Lung (tissue), 11 donors: ENCODE measurements at regions not wholly inside any gene's neighbourhood (a gene's known extent, or its start where the extent isn't known, plus 50 kb on each side); places are given as distances from the start of the nearest gene placed in this dataset.
"Not testable (repeated sequence)": the region's sequence is repeated elsewhere in the genome, so short reads cannot be mapped to it uniquely, and the experiment has no call there.

Experiments used
- ATAC-seq: fragments of 200-7000 bp; cut with Tn5 transposase; one replicate; pipeline ENCODE4 v1.9.1; 2020; ENCODE audit warnings: moderate number of reproducible peaks; ENCODE audit not compliant: insufficient read depth, low FRiP score
- DNase-seq, 3 donors: peaks; one replicate each; pipeline ENCODE4 v3.0.0-alpha.2; 2013 to 2017
- H3K27ac ChIP-seq, 2 donors: one replicate each; pipeline ENCODE4 v1.5.1; 2013; ENCODE audit warnings: mild to moderate bottlenecking in 2 of 2, moderate library complexity in 2 of 2, control low read depth in 1 of 2, inconsistent platforms in 1 of 2, low read depth in 1 of 2, low read length in 1 of 2
- H3K27me3 ChIP-seq, 3 donors: one replicate each; pipeline ENCODE4 v1.5.1; 2013; ENCODE audit warnings: low read length in 2 of 3; ENCODE audit not compliant: control insufficient read depth in 3 of 3, insufficient read depth in 3 of 3
- H3K36me3 ChIP-seq, 4 donors: one replicate each; pipeline ENCODE4 v1.5.1; 2013; ENCODE audit warnings: low read length in 4 of 4, mild to moderate bottlenecking in 1 of 4, moderate library complexity in 1 of 4; ENCODE audit not compliant: control insufficient read depth in 4 of 4, insufficient read depth in 4 of 4
- H3K4me1 ChIP-seq, 5 donors: one replicate each; pipeline ENCODE4 v1.5.1; 2013; ENCODE audit warnings: low read length in 5 of 5, mild to moderate bottlenecking in 2 of 5, moderate library complexity in 1 of 5; ENCODE audit not compliant: control insufficient read depth in 5 of 5, insufficient read depth in 5 of 5
- H3K4me3 ChIP-seq: one replicate; pipeline ENCODE4 v1.5.1; 2013; ENCODE audit warnings: mild to moderate bottlenecking, control low read depth, moderate library complexity
- H3K9ac ChIP-seq, 2 donors: one replicate each; pipeline ENCODE4 v1.5.1; 2013; ENCODE audit warnings: low read length in 2 of 2, control low read depth in 1 of 2; ENCODE audit not compliant: insufficient read depth in 1 of 2
- H3K9me3 ChIP-seq, 4 donors: one replicate each; pipeline ENCODE4 v1.5.1; 2013; ENCODE audit warnings: low read length in 3 of 4, mild to moderate bottlenecking in 1 of 4, moderate library complexity in 1 of 4; ENCODE audit not compliant: control insufficient read depth in 4 of 4, insufficient read depth in 3 of 4
- WGBS, 2 donors: extraction: QIAGEN DNeasy Blood & Tissue Kit; methylation state at CpG; one replicate each; pipeline ENCODE4 v1.1.7; 2013; 5-methylcytosine and 5-hydroxymethylcytosine counted together
- TF ChIP-seq, protein P1 (sequence below): IDR thresholded peaks from 2 replicates; pipeline ENCODE4 v1.5.1; 2012; ENCODE audit warnings: mild to moderate bottlenecking; ENCODE audit errors: control extremely low read depth, extremely low read depth
- donor health status: control.
- donor health status: control.
- donor health status: Bipolar disorder and iron deficiency.
- donor health status: healthy.
- donor health status: DM: yes; HTN: yes; CAD: no.

DNA sequence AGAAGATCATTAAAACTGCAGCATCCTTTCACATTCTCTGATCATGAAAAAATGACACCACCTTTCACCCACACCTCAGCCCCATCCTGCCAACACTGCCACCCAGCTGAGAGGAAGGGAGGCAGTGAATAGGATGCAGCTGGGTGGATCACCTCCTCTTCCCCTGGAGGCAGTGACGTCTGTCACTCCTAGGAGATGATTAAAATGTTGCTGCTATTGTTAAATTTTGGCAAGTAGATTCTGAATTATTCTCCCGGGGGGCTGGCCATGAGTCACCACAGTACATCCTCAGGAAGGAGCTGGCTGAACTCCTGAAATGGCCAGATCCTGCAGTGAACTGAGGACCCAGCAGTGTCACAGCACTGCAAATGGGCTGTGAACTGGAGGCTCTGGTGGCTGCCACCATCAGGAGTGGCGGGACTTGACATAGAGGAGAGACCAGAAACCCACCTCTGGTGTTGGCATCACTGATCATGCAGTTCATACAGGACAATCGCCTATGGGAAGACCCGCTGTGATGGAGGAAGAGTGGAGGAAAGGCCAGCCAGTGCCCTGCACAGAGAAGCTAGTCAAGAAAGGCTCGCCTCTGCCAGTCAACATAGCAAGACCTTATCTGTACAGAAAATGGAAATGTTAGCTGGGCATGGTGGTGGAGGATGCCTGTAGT, 199.1 kb downstream of the FAM43A start:
- WGBS, 2 donors, result 82 to 86% methylated on average over 6 of the region's 6 CpGs
- peak overlapping the region; percentile 9 to 50 for H3K27ac ChIP-seq
- TF ChIP-seq, protein P1, sequence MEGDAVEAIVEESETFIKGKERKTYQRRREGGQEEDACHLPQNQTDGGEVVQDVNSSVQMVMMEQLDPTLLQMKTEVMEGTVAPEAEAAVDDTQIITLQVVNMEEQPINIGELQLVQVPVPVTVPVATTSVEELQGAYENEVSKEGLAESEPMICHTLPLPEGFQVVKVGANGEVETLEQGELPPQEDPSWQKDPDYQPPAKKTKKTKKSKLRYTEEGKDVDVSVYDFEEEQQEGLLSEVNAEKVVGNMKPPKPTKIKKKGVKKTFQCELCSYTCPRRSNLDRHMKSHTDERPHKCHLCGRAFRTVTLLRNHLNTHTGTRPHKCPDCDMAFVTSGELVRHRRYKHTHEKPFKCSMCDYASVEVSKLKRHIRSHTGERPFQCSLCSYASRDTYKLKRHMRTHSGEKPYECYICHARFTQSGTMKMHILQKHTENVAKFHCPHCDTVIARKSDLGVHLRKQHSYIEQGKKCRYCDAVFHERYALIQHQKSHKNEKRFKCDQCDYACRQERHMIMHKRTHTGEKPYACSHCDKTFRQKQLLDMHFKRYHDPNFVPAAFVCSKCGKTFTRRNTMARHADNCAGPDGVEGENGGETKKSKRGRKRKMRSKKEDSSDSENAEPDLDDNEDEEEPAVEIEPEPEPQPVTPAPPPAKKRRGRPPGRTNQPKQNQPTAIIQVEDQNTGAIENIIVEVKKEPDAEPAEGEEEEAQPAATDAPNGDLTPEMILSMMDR, result no peak

DNA sequence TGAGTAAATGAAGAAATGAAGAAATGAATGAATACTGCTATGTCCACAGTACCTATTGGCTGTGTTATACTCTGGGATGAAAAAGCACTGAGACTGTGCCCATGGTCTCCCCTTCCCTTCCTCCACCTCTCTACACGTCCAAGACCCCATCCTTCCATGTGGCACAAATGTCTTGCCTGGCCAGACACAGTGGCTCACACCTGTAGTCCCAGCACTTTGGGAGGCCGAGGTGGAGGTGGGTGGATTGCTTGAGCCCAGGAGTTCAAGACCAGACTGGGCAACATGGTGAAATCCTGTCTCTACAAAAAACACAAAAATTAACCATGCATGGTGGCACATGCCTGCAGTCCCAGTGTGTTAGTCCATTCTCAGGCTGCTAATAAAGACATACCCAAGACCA, 200.1 kb downstream of the FAM43A start:
- Histone ChIP-seq H3K27ac (no peak overlapping the region), H3K36me3 (no peaks in the 10 kb centered on the region), H3K9ac (no peak overlapping the region), H3K4me1 (peaks cover 3 to 7% (median 6%) of the 10 kb centered on the region in 5 donors), H3K4me3 (no peak overlapping the region), H3K9me3 (peaks cover 0 to 7% (median 3%) of the 10 kb centered on the region in 4 donors), H3K27me3 (peaks cover 0 to 2% (median 0%) of the 10 kb centered on the region in 3 donors)
- DNase-seq, result no peak
- TF ChIP-seq, protein P1, result no peak
- WGBS, 2 donors, result 91 to 98% methylated on average over 2 of the region's 2 CpGs
- ATAC-seq, result no peak

More for the DNA sequence above, 199.1 kb downstream of the FAM43A start:
- Histone ChIP-seq H3K9ac (no peak overlapping the region), H3K9me3 (peaks cover 0 to 7% (median 3%) of the 10 kb centered on the region in 4 donors), H3K4me1 (peaks cover 5 to 16% (median 13%) of the 10 kb centered on the region in 5 donors), H3K4me3 (no peak overlapping the region), H3K27me3 (peaks cover 0 to 2% (median 0%) of the 10 kb centered on the region in 3 donors), H3K36me3 (no peaks in the 10 kb centered on the region)
- ATAC-seq (peak; percentile 27), DNase-seq (no peak)

DNA sequence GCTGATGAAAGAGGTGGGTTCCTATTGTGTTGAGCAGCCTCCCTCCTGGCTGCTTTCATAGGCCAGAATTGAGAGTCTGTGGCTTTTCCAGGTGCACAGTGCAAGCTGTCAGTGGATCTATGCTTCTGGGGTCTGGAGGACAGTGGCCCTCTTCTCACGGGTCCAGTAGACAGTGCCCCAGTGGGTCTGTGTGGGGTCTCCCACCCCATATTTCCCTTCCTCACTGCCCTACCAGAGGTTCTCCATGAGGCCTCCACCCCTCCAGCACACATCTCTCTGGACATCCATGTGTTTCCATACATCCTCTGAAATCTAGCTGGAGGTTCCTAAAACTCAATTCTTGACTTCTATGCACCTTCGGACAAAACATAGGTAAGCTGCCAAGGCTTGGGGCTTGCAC, 201.2 kb downstream of the FAM43A start:
- TF ChIP-seq, protein P1, result no peak
- H3K36me3 ChIP-seq, result no peaks in the 10 kb centered on the region
- H3K9me3 ChIP-seq, result peaks cover 0 to 7% (median 3%) of the 10 kb centered on the region in 4 donors
- no peak overlapping the region for H3K9ac ChIP-seq
- H3K27ac ChIP-seq, result no peak overlapping the region
- H3K4me3 ChIP-seq, result no peak overlapping the region
- peaks cover 0 to 2% (median 0%) of the 10 kb centered on the region in 5 donors for H3K4me1 ChIP-seq
- H3K27me3 ChIP-seq, result peaks cover 0 to under 1% (median 0%) of the 10 kb centered on the region in 3 donors
- DNase-seq (no peak), ATAC-seq (no peak)
- 99 to 100% methylated on average over 2 of the region's 2 CpGs for WGBS, 2 donors

DNA sequence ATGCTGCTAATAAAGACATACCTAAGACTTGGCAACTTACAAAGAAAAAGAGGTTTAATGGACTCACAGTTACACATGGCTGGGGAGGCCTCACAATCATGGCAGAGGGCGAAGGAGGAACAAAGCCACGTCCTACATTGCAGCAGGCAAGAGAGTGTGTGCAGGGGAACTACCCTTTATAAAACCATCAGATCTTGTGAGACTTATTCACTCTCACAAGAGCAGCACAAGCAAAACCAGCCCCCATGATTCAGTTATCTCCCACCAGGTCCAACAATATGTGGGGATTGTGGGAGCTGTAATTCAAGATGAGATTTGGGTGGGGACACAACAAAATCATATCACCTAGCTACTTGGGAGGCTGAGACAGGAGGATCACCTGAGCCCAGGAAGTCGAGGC, 202.4 kb downstream of the FAM43A start:
- not testable (repeated sequence) for H3K27ac ChIP-seq, H3K4me3 ChIP-seq, H3K9ac ChIP-seq, DNase-seq, H3K9me3 ChIP-seq, H3K36me3 ChIP-seq, H3K27me3 ChIP-seq, H3K4me1 ChIP-seq, ATAC-seq
- 54 to 69% methylated on average over 3 of the region's 3 CpGs for WGBS, 2 donors
